SK-N-SH (cell line): ENCODE measurements at regions not wholly inside any gene's neighbourhood (a gene's known extent, or its start where the extent isn't known, plus 50 kb on each side); places are given as distances from the start of the nearest gene placed in this dataset.

Source experiments
- CTCF ChIA-PET: fragments of 300-600, 350-600 bp; formaldehyde crosslinking; extraction: SDS; loops from one replicate; lab custom pipeline; 2021; lab: Yijun Ruan, JAX
- POLR2A ChIA-PET: fragments of 350-600 bp; sonication (Branson Sonifier 250); formaldehyde crosslinking; extraction: SDS; loops from one replicate; lab custom pipeline; 2020; ENCODE audit warnings: antibody characterized with exemption, inconsistent platforms; lab: Yijun Ruan, JAX
- DNase-seq: peaks from one replicate; pipeline ENCODE4 v3.0.0; 2012
- H2AFZ ChIP-seq: fragments of 200-600 bp; sonication (generic); 2 replicates; pipeline ENCODE4 v1.8.1; 2016; ENCODE audit warnings: antibody characterized with exemption, mild to moderate bottlenecking, low read depth
- H3F3A ChIP-seq: fragments of 200-600 bp; sonication (generic); replicated peaks from 2 replicates; pipeline ENCODE3; 2016; ENCODE audit warnings: antibody characterized with exemption, mild to moderate bottlenecking; ENCODE audit not compliant: insufficient read depth
- H3K27ac ChIP-seq, 2 experiments: fragments of 200-500 bp in 1 of 2; fragments of 200-600 bp in 1 of 2; sonication (Bioruptor generic) in 1 of 2; sonication (generic), shearing (Covaris generic) in 1 of 2; 2 replicates each; pipeline versions ENCODE4 v1.5.1 to v1.6.1; 2014 to 2016; ENCODE audit warnings: low read depth in 2 of 2, inconsistent platforms in 1 of 2, low read length in 1 of 2, mild to moderate bottlenecking in 1 of 2, mixed read lengths in 1 of 2
- H3K27me3 ChIP-seq: fragments of 200-600 bp; sonication (generic), shearing (Covaris generic); 2 replicates; pipeline ENCODE4 v1.6.1; 2016; ENCODE audit warnings: mixed run types; ENCODE audit not compliant: insufficient read depth
- H3K36me3 ChIP-seq, 2 experiments: fragments of 200-500 bp in 1 of 2; fragments of 200-600 bp in 1 of 2; sonication (Bioruptor generic) in 1 of 2; sonication (generic) in 1 of 2; replicated peaks in 1 of 2; 2 replicates each; pipeline versions ENCODE3 to v1.5.1; 2014 to 2016; ENCODE audit warnings: low read length in 1 of 2, mild to moderate bottlenecking in 1 of 2; ENCODE audit not compliant: insufficient read depth in 2 of 2, control insufficient read depth in 1 of 2
- H3K4me1 ChIP-seq, 2 experiments: fragments of 200-500 bp in 1 of 2; fragments of 200-600 bp in 1 of 2; sonication (Bioruptor generic) in 1 of 2; sonication (generic), shearing (Covaris generic) in 1 of 2; 2 replicates each; pipeline versions ENCODE4 v1.5.1 to v1.6.1; 2014 to 2016; ENCODE audit warnings: low read depth in 1 of 2, low read length in 1 of 2, mixed run types in 1 of 2; ENCODE audit not compliant: insufficient read depth in 2 of 2, control insufficient read depth in 1 of 2
- H3K4me2 ChIP-seq: fragments of 200-600 bp; sonication (generic), shearing (Covaris generic); 2 replicates; pipeline ENCODE4 v1.6.1; 2017; ENCODE audit warnings: mixed run types
- H3K4me3 ChIP-seq, 2 experiments: fragments of 200-500 bp in 1 of 2; fragments of 200-600 bp in 1 of 2; sonication (Bioruptor generic) in 1 of 2; sonication (generic), shearing (Covaris generic) in 1 of 2; 2 replicates each; pipeline versions ENCODE4 v1.5.1 to v1.8.1; 2014 to 2016; ENCODE audit warnings: low read depth in 2 of 2, inconsistent platforms in 1 of 2, low read length in 1 of 2, mild to moderate bottlenecking in 1 of 2, mixed read lengths in 1 of 2, moderate library complexity in 1 of 2
- H3K79me2 ChIP-seq: fragments of 200-600 bp; sonication (generic); 2 replicates; pipeline ENCODE4 v1.8.1; 2017; ENCODE audit warnings: mild to moderate bottlenecking; ENCODE audit not compliant: insufficient read depth
- H3K9ac ChIP-seq: fragments of 200-600 bp; sonication (generic); 2 replicates; pipeline ENCODE4 v1.6.1; 2017; ENCODE audit warnings: mixed run types
- H3K9me2 ChIP-seq: fragments of 200-600 bp; sonication (generic); 2 replicates; pipeline ENCODE4 v1.6.1; 2017; ENCODE audit warnings: mixed run types
- H3K9me3 ChIP-seq: fragments of 200-600 bp; sonication (generic); 2 replicates; pipeline ENCODE4 v1.6.1; 2017; ENCODE audit warnings: mixed run types, mild to moderate bottlenecking, moderate library complexity
- H4K20me1 ChIP-seq: fragments of 200-600 bp; sonication (generic); 2 replicates; pipeline ENCODE4 v1.6.1; 2017; ENCODE audit warnings: mild to moderate bottlenecking, mixed run types; ENCODE audit not compliant: insufficient read depth
- ELF1 ChIP-seq: IDR thresholded peaks from 2 replicates; pipeline ENCODE4 v1.4.0; 2012
- EZH2phosphoT487 ChIP-seq: fragments of 200-600 bp; sonication (generic); IDR thresholded peaks from 2 replicates; pipeline ENCODE4 v1.6.1; 2017; ENCODE audit warnings: low read depth, mixed run types, mild to moderate bottlenecking, antibody characterized with exemption, moderate library complexity, borderline replicate concordance
- FOSL2 ChIP-seq: IDR thresholded peaks from 2 replicates; pipeline ENCODE4 v1.4.0; 2012; ENCODE audit warnings: low read depth, mild to moderate bottlenecking, moderate library complexity, borderline replicate concordance
- FOXJ3 ChIP-seq: sonication (generic); formaldehyde crosslinking; IDR thresholded peaks from 2 replicates; pipeline ENCODE4 v1.5.1; 2020; ENCODE audit warnings: mild to moderate bottlenecking, missing genetic modification reagents
- FOXM1 ChIP-seq: IDR thresholded peaks from 2 replicates; pipeline ENCODE4 v1.4.0; 2012; ENCODE audit warnings: low read depth, mild to moderate bottlenecking
- GABPA ChIP-seq: IDR thresholded peaks from 2 replicates; pipeline ENCODE4 v1.4.0; 2012; ENCODE audit warnings: low read depth, mild to moderate bottlenecking
- JUND ChIP-seq: IDR thresholded peaks from 2 replicates; pipeline ENCODE4 v1.4.0; 2012
- MXI1 ChIP-seq: IDR thresholded peaks from 2 replicates; pipeline ENCODE4 v1.6.1; 2012; ENCODE audit warnings: mild to moderate bottlenecking, low read depth, low read length, improper control_type of control experiment
- NFIC ChIP-seq: IDR thresholded peaks from 2 replicates; pipeline ENCODE4 v1.4.0; 2012; ENCODE audit warnings: borderline replicate concordance
- NRF1 ChIP-seq: IDR thresholded peaks from 2 replicates; pipeline ENCODE4 v1.6.1; 2012; ENCODE audit warnings: low read depth, mild to moderate bottlenecking, low read length
- POLR2AphosphoS5 ChIP-seq: IDR thresholded peaks from 2 replicates; pipeline ENCODE4 v1.6.1; 2012; ENCODE audit warnings: low read depth, low read length
- RCOR1 ChIP-seq: fragments of 150-350 bp; IDR thresholded peaks from 2 replicates; pipeline ENCODE4 v1.6.1; 2017; ENCODE audit warnings: antibody characterized with exemption, low read length
- SIN3A ChIP-seq: IDR thresholded peaks from 2 replicates; pipeline ENCODE4 v1.6.1; 2012; ENCODE audit warnings: low read depth, mild to moderate bottlenecking, low read length, moderate library complexity, borderline replicate concordance
- TAF1 ChIP-seq: IDR thresholded peaks from 2 replicates; pipeline ENCODE4 v1.6.1; 2012; ENCODE audit warnings: low read depth, mild to moderate bottlenecking, low read length, moderate library complexity, borderline replicate concordance
- TEAD4 ChIP-seq: IDR thresholded peaks from 2 replicates; pipeline ENCODE4 v1.4.0; 2012; ENCODE audit warnings: mild to moderate bottlenecking, borderline replicate concordance; ENCODE audit not compliant: insufficient read depth
- USF1 ChIP-seq: IDR thresholded peaks from 2 replicates; pipeline ENCODE4 v1.4.0; 2012; ENCODE audit warnings: low read depth, borderline replicate concordance
- YY1 ChIP-seq: IDR thresholded peaks from 2 replicates; pipeline ENCODE4 v1.4.0; 2012; ENCODE audit warnings: low read depth, mild to moderate bottlenecking
- TF ChIP-seq, protein P1 (sequence below): fragments of 150-350 bp; IDR thresholded peaks from 2 replicates; pipeline ENCODE4 v1.6.1; 2017; ENCODE audit warnings: antibody characterized with exemption, low read length, low read depth, borderline replicate concordance
- TF ChIP-seq, protein P2 (sequence below): IDR thresholded peaks from 2 replicates; pipeline ENCODE4 v1.4.0; 2012; ENCODE audit warnings: low read depth

DNA sequence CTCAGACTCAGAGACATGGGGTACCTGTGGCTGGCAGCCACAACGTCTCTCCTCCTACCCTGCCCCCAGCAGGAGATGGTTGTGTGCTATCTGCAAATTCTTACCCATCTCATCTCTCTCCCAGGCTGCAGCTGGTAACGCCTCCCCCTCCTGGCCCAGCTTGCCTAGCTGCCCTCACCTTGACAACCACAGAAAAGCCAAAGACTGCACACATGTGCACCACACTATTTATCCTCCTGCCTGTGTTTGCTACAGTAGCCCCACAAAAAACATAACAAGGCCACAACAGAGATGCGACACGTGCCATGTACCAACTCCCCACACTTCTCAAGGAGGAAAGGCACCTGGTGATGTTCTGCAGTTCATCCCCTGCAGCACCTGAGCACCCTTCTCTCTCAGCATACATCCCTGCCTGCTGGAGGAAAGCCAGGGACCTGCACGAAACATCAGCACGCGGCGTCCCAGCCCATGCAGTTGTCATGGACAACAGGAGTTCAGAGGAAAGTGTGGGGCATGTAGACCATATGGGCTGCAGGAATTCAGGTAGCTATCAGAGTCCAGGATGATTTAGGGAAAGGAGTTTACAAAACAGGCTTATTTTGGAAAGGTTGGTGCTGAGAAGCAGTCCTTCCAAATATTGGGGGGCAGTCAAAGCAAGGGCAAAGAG lies 168.7 kb downstream of the C5orf15 start (continued):
- TF ChIP-seq USF1 = no peak

DNA sequence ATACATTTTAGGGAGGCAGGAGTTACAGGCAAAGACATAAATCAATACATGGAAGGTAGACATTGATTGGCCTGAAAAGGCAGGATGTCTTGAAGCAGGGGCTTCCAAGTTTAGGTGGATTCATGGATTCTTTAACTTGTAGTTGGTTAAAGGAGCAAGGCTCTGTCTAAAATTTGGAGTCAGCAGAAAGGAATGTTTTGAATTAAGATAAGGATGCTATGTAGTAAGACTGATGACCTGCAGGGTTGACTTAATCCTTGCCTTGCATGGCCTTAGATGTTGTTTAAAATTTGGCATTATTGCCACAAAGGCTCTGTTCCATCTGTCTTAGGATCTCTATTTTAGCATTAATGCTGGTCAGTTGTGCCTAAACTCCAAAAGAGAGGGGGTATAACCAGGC lies 171.3 kb downstream of the C5orf15 start:
- Histone ChIP-seq H3K4me1 (peaks cover 0 to 9% of the 10 kb centered on the region in 2 experiments; a peak in 1 of 4 replicates), H3K36me3 (no peaks in the 10 kb centered on the region), H3K79me2 (no peaks in the 10 kb centered on the region), H3K9me3 (no peaks in the 10 kb centered on the region), H3K9me2 (no peaks in the 10 kb centered on the region), H3K9ac (no peak overlapping the region), H3K27ac (no peak overlapping the region), H3K27me3 (no peaks in the 10 kb centered on the region; the same call in 1 of the 2 replicates), H3K4me2 (no peak overlapping the region), H3K4me3 (no peak overlapping the region), H2AFZ (no peak overlapping the region), H4K20me1 (no peaks in the 10 kb centered on the region), H3F3A (no peaks in the 10 kb centered on the region)
- no peak for DNase-seq
- no peak for TF ChIP-seq EZH2phosphoT487
- TF ChIP-seq, protein P1, sequence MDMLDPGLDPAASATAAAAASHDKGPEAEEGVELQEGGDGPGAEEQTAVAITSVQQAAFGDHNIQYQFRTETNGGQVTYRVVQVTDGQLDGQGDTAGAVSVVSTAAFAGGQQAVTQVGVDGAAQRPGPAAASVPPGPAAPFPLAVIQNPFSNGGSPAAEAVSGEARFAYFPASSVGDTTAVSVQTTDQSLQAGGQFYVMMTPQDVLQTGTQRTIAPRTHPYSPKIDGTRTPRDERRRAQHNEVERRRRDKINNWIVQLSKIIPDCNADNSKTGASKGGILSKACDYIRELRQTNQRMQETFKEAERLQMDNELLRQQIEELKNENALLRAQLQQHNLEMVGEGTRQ = no peak
- TF ChIP-seq FOXJ3 (CRISPR knock-in tag) = no peak
- no peak for TF ChIP-seq SIN3A
- no peak for TF ChIP-seq NRF1
- no peak for TF ChIP-seq RCOR1
- no peak for TF ChIP-seq GABPA
- no peak for TF ChIP-seq FOSL2
- no peak for TF ChIP-seq MXI1
- TF ChIP-seq, protein P2, sequence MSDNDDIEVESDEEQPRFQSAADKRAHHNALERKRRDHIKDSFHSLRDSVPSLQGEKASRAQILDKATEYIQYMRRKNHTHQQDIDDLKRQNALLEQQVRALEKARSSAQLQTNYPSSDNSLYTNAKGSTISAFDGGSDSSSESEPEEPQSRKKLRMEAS = no peak
- TF ChIP-seq FOXM1 = no peak
- TF ChIP-seq ELF1 = no peak
- no peak for TF ChIP-seq USF1
- TF ChIP-seq TEAD4 = no peak
- no peak for TF ChIP-seq NFIC
- TF ChIP-seq TAF1 = no peak
- no peak for TF ChIP-seq JUND
- no peak for TF ChIP-seq YY1
- TF ChIP-seq POLR2AphosphoS5 = no peak
- ChIA-PET POLR2A (no interaction called here), CTCF (interaction anchor here (0.6 kb wide), 1 partner anchor 14 kb away, joined by 4 read pairs; no protein-coding TSS in a partner anchor)
